Heart left ventricle (tissue), 13 donors: ENCODE measurements at regions not wholly inside any gene's neighbourhood (a gene's known extent, or its start where the extent isn't known, plus 50 kb on each side); places are given as distances from the start of the nearest gene placed in this dataset.

ENCODE experiments used
- CTCF ChIP-seq, 12 donors: fragments of 200-600 bp; sonication (generic) in 4 of 12; IDR thresholded peaks; one replicate each; pipeline versions ENCODE4 v1.5.0 to v1.8.0; 2018 to 2022; ENCODE audit warnings: antibody characterized with exemption in 12 of 12, mild to moderate bottlenecking in 5 of 12
- POLR2A ChIP-seq, 2 donors: fragments of 450-650 bp; IDR thresholded peaks; one replicate each; pipeline ENCODE4 v1.6.1; 2017; ENCODE audit warnings: antibody characterized with exemption in 2 of 2, mild to moderate bottlenecking in 2 of 2, moderate library complexity in 2 of 2
- donor health status: ischemic (EF 13 %, LVEDD 7.1; RV severe dilation, severe dysfunction).
- donor health status: DM: no; HTN: yes; CAD: no.
- donor health status: DM: no; HTN: no; CAD: no.
- donor health status: ischemic (EF 25% LVEDD 6.9; RV normal size, moderate dysfunction).
- donor health status: ischemic (EF 25% LVEDD 5.7; RV mildly dilated, moderate dysfunction).
- donor health status: ischemic (EF 35%, LVEDD 5.7; RV mildly dilated, moderate dysfunction).
- donor health status: nonischemic (EF 11% LVEDD 7.7; RV severe dilation, severe dysfunction).
- donor health status: DM: yes; HTN: yes; CAD: no.
- donor health status: PGD.
- donor health status: ischemic (EF 29% LVEDD 5.4; RV normal size, mild dysfunction).
- donor health status: nonischemic (EF 23%, LVEDD 6.1; RV moderate dilation, normal function).

GRCh38 chr21:32094804-32095203, 184.0 kb downstream of the MIS18A start:
- no peak for TF ChIP-seq CTCF (IDR thresholded peaks at IDR 0.05)
- no peak for TF ChIP-seq POLR2A (IDR thresholded peaks at IDR 0.05)
